PC-9 (cell line): ENCODE measurements at regions not wholly inside any gene's neighbourhood (a gene's known extent, or its start where the extent isn't known, plus 50 kb on each side); places are given as distances from the start of the nearest gene placed in this dataset.

Experiments
- BruUV-seq: library from RNA; stranded (reverse); fragments of 400-500 nt; replicated peaks from 2 replicates; lab custom pipeline; 2021; lab: Mats Ljungman, UMichigan
- CTCF ChIA-PET: fragments of 300-600 bp; sonication (Branson Sonifier 250); formaldehyde crosslinking; loops from one replicate; lab custom pipeline; 2022; ENCODE audit warnings: antibody characterized with exemption; lab: Charles Lee
- POLR2A ChIA-PET: fragments of 300-600 bp; sonication (Branson Sonifier 250); formaldehyde crosslinking; loops from one replicate; lab custom pipeline; 2022; ENCODE audit warnings: antibody characterized with exemption; ENCODE audit not compliant: unreplicated experiment; lab: Charles Lee
- DNase-seq, 2 experiments: peaks; one replicate each; pipeline versions ENCODE4 v3.0.0 to v3.0.0-alpha.2; 2015 to 2022; ENCODE audit warnings: mixed read lengths in 1 of 2
- H2AFZ ChIP-seq: fragments of 200-600 bp; sonication (generic); 2 replicates; pipeline ENCODE4 v1.8.1; 2017; ENCODE audit warnings: antibody characterized with exemption
- H3F3A ChIP-seq: fragments of 200-600 bp; sonication (generic); 2 replicates; pipeline ENCODE4 v1.8.1; 2017; ENCODE audit warnings: antibody characterized with exemption, mild to moderate bottlenecking, low read depth; ENCODE audit not compliant: insufficient read depth
- H3K27ac ChIP-seq: fragments of 200-600 bp; sonication (generic); 2 replicates; pipeline ENCODE4 v1.6.1; 2016; ENCODE audit warnings: mixed run types
- H3K27me3 ChIP-seq: fragments of 200-600 bp; sonication (generic); 2 replicates; pipeline ENCODE4 v1.6.1; 2016; ENCODE audit warnings: low read depth, mixed run types; ENCODE audit not compliant: insufficient read depth
- H3K36me3 ChIP-seq: fragments of 200-600 bp; sonication (generic); 2 replicates; pipeline ENCODE4 v1.6.1; 2016; ENCODE audit warnings: low read depth, mixed run types
- H3K4me1 ChIP-seq: fragments of 200-600 bp; sonication (generic); replicated peaks from 2 replicates; pipeline ENCODE4 v1.6.1; 2016; ENCODE audit warnings: mixed run types; ENCODE audit not compliant: insufficient read depth
- H3K4me2 ChIP-seq: fragments of 200-600 bp; sonication (generic); 2 replicates; pipeline ENCODE4 v1.6.1; 2017; ENCODE audit warnings: mixed run types
- H3K4me3 ChIP-seq: fragments of 200-600 bp; sonication (generic); 2 replicates; pipeline ENCODE4 v1.6.1; 2016; ENCODE audit warnings: mixed run types
- H3K79me2 ChIP-seq: fragments of 200-600 bp; sonication (generic); 2 replicates; pipeline ENCODE4 v1.6.1; 2017; ENCODE audit warnings: low read depth, mixed run types
- H3K9me2 ChIP-seq: fragments of 200-600 bp; sonication (generic); 2 replicates; pipeline ENCODE4 v1.8.1; 2017; ENCODE audit warnings: mild to moderate bottlenecking; ENCODE audit not compliant: insufficient read depth
- H3K9me3 ChIP-seq: fragments of 200-600 bp; sonication (generic); 2 replicates; pipeline ENCODE4 v1.8.1; 2016; ENCODE audit warnings: low read depth; ENCODE audit not compliant: insufficient read depth
- H4K20me1 ChIP-seq: fragments of 200-600 bp; sonication (generic); 2 replicates; pipeline ENCODE4 v1.8.1; 2017; ENCODE audit not compliant: insufficient read depth
- CTCF ChIP-seq: fragments of 200-600 bp; sonication (generic); conservative IDR thresholded peaks from 2 replicates; pipeline ENCODE4 v1.6.1; 2017; ENCODE audit warnings: mixed run types, antibody characterized with exemption, mild to moderate bottlenecking, moderate library complexity
- EZH2 ChIP-seq: fragments of 200-600 bp; sonication (generic); IDR thresholded peaks from 2 replicates; pipeline ENCODE4 v1.8.0; 2017; ENCODE audit warnings: antibody characterized with exemption, low read depth
- intact Hi-C: fragments of 100-400 bp; cut with micrococcal nuclease; formaldehyde crosslinking; loops from one replicate; pipeline ENCODE4 v1.10.0; 2022; ENCODE audit not compliant: unreplicated experiment

GRCh38 chr15:25624504-25625177 is 185.8 kb upstream of the UBE3A start:
- Histone ChIP-seq H3K36me3 (no peaks in the 10 kb centered on the region), H3F3A (no peaks in the 10 kb centered on the region), H3K9me2 (no peaks in the 10 kb centered on the region), H2AFZ (no peak overlapping the region), H3K79me2 (no peaks in the 10 kb centered on the region), H3K4me3 (no peak overlapping the region), H3K4me2 (no peak overlapping the region), H3K9me3 (no peaks in the 10 kb centered on the region), H3K4me1 (no peaks in the 10 kb centered on the region), H3K27me3 (peaks cover 28% of the 10 kb centered on the region), H4K20me1 (no peaks in the 10 kb centered on the region), H3K27ac (no peak overlapping the region)
- intact Hi-C loops, result no loop called here
- no TSS peak for BruUV-seq
- POLR2A ChIA-PET, result no interaction called here
- CTCF ChIA-PET, result no interaction called here
- DNase-seq, result no peak
- TF ChIP-seq CTCF, result no peak
- TF ChIP-seq EZH2, result no peak

- Histone ChIP-seq H2AFZ (no peak overlapping the region), H3K27me3 (peaks cover 35% of the 10 kb centered on the region), H3K36me3 (no peaks in the 10 kb centered on the region), H4K20me1 (no peaks in the 10 kb centered on the region), H3K9me3 (no peaks in the 10 kb centered on the region), H3K9me2 (no peaks in the 10 kb centered on the region), H3K4me1 (no peaks in the 10 kb centered on the region), H3K27ac (no peak overlapping the region), H3K79me2 (no peaks in the 10 kb centered on the region), H3K4me3 (no peak overlapping the region), H3K4me2 (no peak overlapping the region), H3F3A (no peaks in the 10 kb centered on the region)
- no peak for TF ChIP-seq EZH2
- ChIA-PET POLR2A (no interaction called here), CTCF (no interaction called here)
- intact Hi-C loops, result no loop called here
- DNase-seq, result no peak
- BruUV-seq, result no TSS peak
Observed at GRCh38 chr15:25623708-25624107, 184.9 kb upstream of the UBE3A start.

GRCh38 chr15:25620466-25620865 is 181.6 kb upstream of the UBE3A start:
- no peak overlapping the region for H3K4me3 ChIP-seq
- TF ChIP-seq EZH2, result no peak
- no peak for TF ChIP-seq CTCF
- H3K9me2 ChIP-seq, result no peaks in the 10 kb centered on the region
- BruUV-seq, result no TSS peak
- H3K9me3 ChIP-seq, result no peaks in the 10 kb centered on the region
- DNase-seq, result no peak
- H4K20me1 ChIP-seq, result no peaks in the 10 kb centered on the region
- H3K4me2 ChIP-seq, result no peak overlapping the region
- no peaks in the 10 kb centered on the region for H3F3A ChIP-seq
- ChIA-PET CTCF (no interaction called here), POLR2A (no interaction called here)
- no peaks in the 10 kb centered on the region for H3K36me3 ChIP-seq
- H3K4me1 ChIP-seq, result no peaks in the 10 kb centered on the region
- H2AFZ ChIP-seq, result no peak overlapping the region
- peaks cover 35% of the 10 kb centered on the region for H3K27me3 ChIP-seq
- H3K27ac ChIP-seq, result no peak overlapping the region
- no peaks in the 10 kb centered on the region for H3K79me2 ChIP-seq
- intact Hi-C loops, result no loop called here

GRCh38 chr15:25619761-25620160 is 180.9 kb upstream of the UBE3A start:
- H2AFZ ChIP-seq, result no peak overlapping the region
- CTCF ChIA-PET, result no interaction called here
- H3K27me3 ChIP-seq, result peaks cover 30% of the 10 kb centered on the region
- H3K79me2 ChIP-seq, result no peaks in the 10 kb centered on the region
- TF ChIP-seq CTCF (no peak), EZH2 (no peak)
- BruUV-seq, result no TSS peak
- POLR2A ChIA-PET, result no interaction called here
- H3K4me1 ChIP-seq, result no peaks in the 10 kb centered on the region
- DNase-seq, result no peak
- H4K20me1 ChIP-seq, result no peaks in the 10 kb centered on the region
- no peaks in the 10 kb centered on the region for H3K9me2 ChIP-seq
- H3F3A ChIP-seq, result no peaks in the 10 kb centered on the region
- intact Hi-C loops, result no loop called here
- H3K27ac ChIP-seq, result no peak overlapping the region
- H3K9me3 ChIP-seq, result no peaks in the 10 kb centered on the region
- H3K36me3 ChIP-seq, result no peaks in the 10 kb centered on the region
- H3K4me2 ChIP-seq, result no peak overlapping the region
- no peak overlapping the region for H3K4me3 ChIP-seq
